Cardiac fibroblast (primary cell): ENCODE measurements at regions not wholly inside any gene's neighbourhood (a gene's known extent, or its start where the extent isn't known, plus 50 kb on each side); places are given as distances from the start of the nearest gene placed in this dataset.

Experiments used
- DNase-seq, 2 donors: peaks; one replicate each; pipeline versions ENCODE4 v3.0.0 to v3.0.0-alpha.2; 2010; ENCODE audit warnings: low read depth in 2 of 2
- H3K4me3 ChIP-seq, 2 donors: replicated peaks in 1 of 2; 1 replicate in 1 of 2; 2 replicates in 1 of 2; pipeline ENCODE4 v1.5.1; 2011; ENCODE audit warnings: low read depth in 2 of 2, low read length in 2 of 2, mild to moderate bottlenecking in 2 of 2, moderate library complexity in 1 of 2
- TF ChIP-seq, protein P1 (sequence below): IDR thresholded peaks from one replicate; pipeline ENCODE4 v1.5.1; 2011; ENCODE audit warnings: low read depth, mild to moderate bottlenecking, low read length, inconsistent platforms

DNA sequence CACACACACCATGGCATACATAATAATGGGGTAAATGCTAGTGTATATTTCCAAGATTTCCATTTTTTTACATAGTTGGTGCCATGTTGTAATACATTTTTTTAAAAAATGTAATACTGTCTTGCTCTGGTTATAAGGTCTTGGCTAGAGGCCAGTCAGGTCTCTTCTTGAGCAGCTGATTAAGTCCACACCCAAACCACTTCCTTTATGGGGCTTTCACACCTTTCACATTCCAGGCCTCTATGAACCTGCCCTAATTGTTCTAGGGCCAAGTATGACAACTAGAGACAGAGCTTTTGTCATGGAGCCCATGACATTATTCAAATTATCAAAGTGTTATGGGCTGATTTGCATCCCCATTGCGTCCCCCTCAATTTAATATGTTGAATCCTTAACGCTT is 495.6 kb upstream of the CTNND2 start:
- DNase-seq = no peak
- TF ChIP-seq, protein P1, sequence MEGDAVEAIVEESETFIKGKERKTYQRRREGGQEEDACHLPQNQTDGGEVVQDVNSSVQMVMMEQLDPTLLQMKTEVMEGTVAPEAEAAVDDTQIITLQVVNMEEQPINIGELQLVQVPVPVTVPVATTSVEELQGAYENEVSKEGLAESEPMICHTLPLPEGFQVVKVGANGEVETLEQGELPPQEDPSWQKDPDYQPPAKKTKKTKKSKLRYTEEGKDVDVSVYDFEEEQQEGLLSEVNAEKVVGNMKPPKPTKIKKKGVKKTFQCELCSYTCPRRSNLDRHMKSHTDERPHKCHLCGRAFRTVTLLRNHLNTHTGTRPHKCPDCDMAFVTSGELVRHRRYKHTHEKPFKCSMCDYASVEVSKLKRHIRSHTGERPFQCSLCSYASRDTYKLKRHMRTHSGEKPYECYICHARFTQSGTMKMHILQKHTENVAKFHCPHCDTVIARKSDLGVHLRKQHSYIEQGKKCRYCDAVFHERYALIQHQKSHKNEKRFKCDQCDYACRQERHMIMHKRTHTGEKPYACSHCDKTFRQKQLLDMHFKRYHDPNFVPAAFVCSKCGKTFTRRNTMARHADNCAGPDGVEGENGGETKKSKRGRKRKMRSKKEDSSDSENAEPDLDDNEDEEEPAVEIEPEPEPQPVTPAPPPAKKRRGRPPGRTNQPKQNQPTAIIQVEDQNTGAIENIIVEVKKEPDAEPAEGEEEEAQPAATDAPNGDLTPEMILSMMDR = no peak
- no peak overlapping the region for H3K4me3 ChIP-seq

DNA sequence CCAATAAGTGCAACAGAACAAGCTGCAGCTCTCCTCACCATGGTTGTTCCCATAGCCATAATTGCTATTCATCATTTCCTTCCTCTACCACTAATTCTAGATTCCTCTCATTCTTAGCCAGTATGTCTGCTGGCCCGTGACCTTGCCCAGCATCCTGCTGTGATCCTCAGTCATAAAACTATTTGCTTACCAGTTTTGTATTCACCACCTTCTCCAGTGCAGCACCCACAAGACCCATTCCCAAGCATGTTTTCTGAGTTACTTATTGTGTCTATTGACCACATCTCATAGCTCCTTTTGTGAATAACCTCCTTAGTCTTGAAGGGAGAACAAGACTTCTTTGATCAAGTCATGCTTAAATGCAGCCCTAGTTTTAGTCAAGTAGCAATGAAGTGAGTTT is 488.0 kb upstream of the CTNND2 start:
- no peak overlapping the region for H3K4me3 ChIP-seq

DNA sequence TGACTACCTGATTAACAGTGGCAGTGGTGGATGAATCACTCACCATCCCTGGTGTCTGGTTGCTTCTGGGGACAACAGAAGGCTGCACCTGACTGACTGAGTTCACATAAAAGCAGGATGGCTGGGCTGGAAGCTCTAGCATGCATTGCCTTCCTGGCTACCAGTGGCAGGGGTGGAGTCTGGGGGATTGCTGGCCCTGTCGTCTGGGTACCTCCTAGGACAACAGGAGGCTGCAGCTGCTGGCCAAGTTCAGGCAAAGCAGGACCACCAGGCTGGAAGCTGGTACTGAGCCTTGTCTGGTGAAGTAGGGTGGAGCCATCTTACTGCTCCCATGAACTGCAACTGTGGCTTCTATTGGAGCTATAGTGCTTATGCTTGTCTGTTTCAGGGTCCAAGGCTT is 480.8 kb upstream of the CTNND2 start:
- TF ChIP-seq, protein P1 = no peak
- DNase-seq = no peak

More for the DNA sequence above, 488.0 kb upstream of the CTNND2 start:
- TF ChIP-seq, protein P1 = no peak
- DNase-seq = no peak

DNA sequence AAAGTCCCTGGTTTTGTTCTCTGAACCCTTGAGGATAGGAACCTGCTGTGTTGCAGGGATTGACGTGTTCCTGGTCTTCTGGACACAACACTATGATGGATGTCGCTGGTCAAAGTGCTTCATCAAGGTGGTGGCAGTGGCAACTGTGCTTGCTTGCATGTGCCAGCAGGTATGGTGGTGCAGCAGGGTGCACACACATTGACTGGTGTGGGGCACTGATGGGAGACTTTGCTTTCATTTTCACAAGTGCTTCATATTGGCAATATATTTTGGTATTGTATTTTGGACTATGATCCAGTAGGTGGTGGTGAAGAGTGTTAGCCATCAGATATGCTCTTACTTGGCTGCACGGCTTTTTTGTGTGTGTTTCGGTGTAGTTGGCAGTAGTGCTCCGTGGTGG is 479.8 kb upstream of the CTNND2 start:
- DNase-seq = no peak
- H3K4me3 ChIP-seq = no peak overlapping the region
- TF ChIP-seq, protein P1 = no peak

More for the DNA sequence above, 480.8 kb upstream of the CTNND2 start:
- no peak overlapping the region for H3K4me3 ChIP-seq

DNA sequence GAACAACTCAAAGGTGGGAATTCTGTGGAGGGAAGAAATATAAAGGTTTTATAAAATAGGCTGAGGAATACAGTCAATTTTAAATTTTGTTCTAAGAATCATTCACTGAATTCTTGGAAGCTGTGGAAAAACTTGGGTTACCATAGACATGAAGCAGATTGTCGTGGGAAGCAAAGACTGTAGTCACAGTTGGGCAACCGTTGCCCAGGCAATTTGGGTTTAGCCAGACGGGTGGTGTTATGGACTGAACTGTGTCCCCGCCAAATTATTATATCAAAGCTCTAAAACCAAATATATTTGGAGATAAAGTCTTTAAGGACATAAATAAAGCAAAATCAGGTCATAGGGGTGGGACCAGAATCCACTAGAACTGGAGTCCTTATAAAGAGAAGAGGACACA is 463.7 kb upstream of the CTNND2 start:
- DNase-seq = no peak
- H3K4me3 ChIP-seq = no peak overlapping the region
- TF ChIP-seq, protein P1 = no peak

DNA sequence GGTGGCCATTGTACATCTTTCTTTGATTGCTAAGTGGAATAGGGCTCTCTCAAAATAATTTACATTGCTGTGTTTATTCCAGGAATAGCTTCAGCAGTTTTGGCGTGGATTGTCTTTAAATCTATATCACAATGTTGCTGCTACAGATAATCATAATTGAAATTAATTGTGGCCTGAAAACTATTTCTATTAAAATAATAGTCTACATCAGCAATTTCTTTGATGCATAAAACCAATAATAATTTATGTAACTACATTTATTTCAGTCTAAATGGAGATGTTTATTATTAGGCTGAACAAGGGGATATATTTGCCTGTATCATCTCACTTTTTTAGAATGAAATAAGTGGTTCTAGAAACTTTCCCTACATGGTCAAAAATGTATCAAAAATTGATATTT is 456.0 kb upstream of the CTNND2 start:
- H3K4me3 ChIP-seq = no peak overlapping the region
- TF ChIP-seq, protein P1 = no peak
- no peak for DNase-seq

DNA sequence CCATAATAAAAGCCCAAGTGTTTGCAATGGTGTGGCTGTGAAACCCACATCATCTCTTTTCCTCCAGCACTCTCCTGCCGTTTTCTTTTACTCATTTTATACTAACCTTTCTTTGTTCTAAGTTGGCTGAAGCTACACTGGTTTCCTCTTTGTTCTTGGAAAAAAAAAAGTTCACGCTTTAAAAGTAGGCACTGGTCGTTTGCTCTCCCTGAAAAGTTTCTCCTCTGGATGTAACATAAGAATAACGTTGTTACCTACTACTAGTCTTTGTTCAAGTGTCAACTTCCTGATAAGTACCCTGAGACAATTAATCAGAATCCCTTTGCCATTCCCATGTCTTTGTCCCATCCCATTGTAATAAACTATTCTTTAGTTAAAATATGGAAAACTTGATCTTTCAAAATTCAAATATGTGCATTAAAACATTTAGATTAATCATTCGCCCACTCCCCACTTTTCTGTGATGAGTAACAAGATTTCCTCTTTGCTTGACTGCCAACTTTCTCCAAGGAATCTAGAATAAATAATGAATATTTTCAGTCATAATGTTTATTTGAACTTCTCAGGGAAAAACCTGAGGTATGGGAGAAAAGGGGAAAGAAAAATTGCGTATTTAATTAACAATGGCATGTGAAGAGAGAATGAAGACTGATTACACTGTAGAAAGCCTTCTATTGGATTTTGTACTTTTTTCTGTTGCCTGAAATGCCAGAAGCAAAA is 454.3 kb upstream of the CTNND2 start:
- H3K4me3 ChIP-seq = no peak overlapping the region
- TF ChIP-seq, protein P1 = no peak
- DNase-seq = no peak
